HG03521 (cell line): ENCODE measurements at regions not wholly inside any gene's neighbourhood (a gene's known extent, or its start where the extent isn't known, plus 50 kb on each side); places are given as distances from the start of the nearest gene placed in this dataset.
"Not testable (repeated sequence)": the region's sequence is repeated elsewhere in the genome, so short reads cannot be mapped to it uniquely, and the experiment has no call there.

ENCODE experiments used
- ATAC-seq: cut with Tn5 transposase; IDR thresholded peaks from one replicate; pipeline ENCODE4 v1.9.1; 2021; ENCODE audit warnings: mild to moderate bottlenecking, moderate library complexity; ENCODE audit not compliant: unreplicated experiment

DNA sequence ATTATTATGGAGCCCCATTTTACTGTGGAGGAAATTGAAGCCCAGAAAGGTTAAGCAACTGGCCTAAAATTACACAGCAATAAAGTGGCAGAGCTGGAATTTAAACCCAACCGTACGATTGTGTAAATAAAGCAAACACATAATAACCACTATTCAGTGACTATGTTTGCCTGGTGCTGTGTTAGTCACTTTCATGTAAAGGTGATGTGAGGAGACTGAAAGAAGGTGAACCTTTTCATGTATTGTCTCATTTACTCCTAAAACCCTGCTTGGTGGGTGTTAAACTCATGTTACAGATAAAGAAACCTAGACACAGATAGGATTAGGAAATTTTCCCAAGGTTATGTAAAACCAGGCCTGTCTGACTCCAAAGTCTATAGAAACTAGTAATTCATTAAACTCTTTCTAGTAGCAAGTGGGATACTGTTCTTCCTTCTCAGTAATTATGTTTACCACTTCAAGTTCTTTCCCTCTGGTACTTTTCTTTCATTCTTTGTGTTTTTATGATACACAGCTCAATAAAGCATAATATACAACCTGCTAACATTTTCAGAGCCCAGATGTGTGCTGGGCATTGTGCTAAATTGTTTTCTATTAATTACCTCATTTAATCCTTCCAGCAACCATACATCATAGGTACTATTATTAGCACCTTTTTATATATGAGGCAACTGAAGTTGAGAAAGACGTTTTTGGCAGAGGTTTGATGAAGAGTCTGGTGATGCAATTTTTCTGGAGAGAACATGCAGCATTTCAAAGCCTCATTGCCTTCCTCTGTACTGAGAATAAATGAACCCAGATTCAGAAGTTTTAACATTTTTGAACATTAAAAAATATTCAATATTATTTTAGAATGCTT is 202.7 kb downstream of the SPRY1 start:
- ATAC-seq = peak; percentile 18

DNA sequence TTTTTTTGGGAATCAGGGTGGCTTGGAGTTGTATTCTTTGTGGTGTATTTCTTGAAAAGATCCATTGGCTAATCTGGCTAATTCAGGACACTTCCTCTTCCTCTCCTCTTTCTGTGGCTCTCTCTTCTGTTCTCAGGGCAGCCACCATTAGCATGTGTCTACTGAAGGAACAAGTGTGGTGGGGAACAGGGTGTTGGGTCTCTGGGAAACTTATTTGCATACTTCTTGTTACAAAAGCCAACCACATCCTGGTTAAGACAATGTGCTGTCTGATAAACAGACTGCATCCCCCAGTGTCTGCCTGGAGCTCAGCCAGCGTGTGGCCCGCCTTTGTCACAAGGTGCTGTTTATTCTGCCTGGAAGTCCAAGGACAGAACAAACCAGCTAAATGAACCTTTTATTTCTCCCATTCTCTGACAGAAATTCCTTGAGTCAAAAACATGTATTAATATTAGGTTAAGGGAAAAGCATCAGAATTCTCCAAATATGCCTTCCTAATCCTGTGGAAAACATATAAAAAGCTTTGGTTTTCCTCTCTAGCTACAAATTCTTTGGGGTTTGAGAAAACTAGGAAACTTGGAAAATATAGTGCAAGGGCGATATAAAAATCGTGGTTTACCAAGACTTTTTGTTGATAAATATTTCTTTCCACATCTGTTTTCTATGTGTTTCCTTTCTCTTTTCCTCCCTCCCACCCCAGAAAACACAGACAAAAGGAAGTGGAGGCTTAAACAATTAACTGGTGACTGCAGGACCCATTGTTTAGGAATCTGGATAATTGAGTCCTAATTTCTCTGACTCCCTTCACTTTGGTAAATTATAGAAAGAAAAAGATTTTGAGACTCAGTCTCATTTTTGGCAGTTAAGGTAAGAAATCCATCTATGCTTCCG is 203.6 kb downstream of the SPRY1 start:
- ATAC-seq = peak; percentile 100

- ATAC-seq = no peak
These were observed 204.7 kb downstream of the SPRY1 start for GRCh38 chr4:123600987-123601904.

DNA sequence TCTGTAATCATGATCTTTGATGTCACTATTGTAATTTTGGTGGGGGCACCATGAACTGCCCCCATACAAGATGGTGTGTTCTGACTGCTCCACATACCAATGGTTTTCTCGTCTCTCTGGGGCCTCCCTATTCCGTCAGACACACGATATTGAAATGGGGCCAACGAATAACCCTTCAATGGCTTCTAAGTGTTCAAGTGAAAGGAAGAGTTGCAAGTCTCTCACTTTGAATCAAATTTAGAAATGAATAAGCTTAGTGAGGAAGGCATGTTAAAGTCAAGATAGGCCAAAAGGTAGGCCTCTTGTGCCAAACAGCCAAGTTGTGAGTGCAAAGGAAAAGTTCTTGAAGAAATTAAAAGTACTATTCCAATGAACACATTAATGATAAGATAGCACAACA is 205.4 kb downstream of the SPRY1 start:
- no peak for ATAC-seq

GRCh38 chr4:123603165-123603564 is 206.6 kb downstream of the SPRY1 start:
- ATAC-seq = no peak

GRCh38 chr4:123605797-123606196 is 209.2 kb downstream of the SPRY1 start:
- not testable (repeated sequence) for ATAC-seq

GRCh38 chr4:123606336-123606735 is 209.7 kb downstream of the SPRY1 start:
- ATAC-seq = no peak

GRCh38 chr4:123606946-123607542 is 210.4 kb downstream of the SPRY1 start:
- ATAC-seq = no peak

GRCh38 chr4:123609829-123610228 is 213.2 kb downstream of the SPRY1 start:
- no peak for ATAC-seq

GRCh38 chr4:123613586-123614344 is 217.2 kb downstream of the SPRY1 start:
- no peak for ATAC-seq

DNA sequence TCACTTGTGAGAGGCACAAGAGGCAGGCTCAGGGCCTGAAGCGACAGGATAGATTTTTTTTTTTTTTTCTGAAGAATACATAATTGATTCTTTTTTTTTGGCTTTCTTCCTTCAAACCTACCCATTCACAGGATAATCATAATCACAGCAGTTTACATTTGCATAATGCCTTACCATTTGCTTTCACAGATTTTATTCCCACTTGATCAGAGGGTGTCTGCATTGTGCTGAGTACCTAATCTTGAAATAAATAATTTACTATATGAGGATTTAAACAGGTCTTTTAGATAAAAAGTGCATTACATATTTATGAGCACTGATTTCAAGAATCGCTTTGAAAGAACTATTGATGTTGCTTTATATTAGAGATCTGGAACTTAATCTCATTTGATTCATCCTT is 219.3 kb downstream of the SPRY1 start:
- no peak for ATAC-seq

GRCh38 chr4:123616951-123617461 is 220.4 kb downstream of the SPRY1 start:
- ATAC-seq = peak; percentile 83

DNA sequence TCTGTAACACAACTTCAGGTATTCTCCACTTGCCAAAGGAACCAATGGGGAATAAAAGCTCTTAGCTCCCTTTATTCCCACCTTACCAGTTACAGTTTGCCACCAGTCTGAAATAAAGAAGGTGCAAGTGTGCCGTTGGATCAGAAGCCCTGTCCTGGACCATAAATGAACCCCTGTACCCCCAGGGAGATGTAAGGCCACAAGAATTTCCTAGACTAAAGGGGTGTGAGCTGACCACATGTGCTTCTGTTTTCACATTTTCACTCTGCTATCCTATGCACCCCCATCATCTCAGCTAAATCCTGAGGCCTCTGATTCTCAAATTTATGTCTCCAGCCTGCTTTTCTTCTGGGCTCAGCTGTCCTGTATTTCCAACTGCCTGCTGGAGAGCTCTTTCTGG is 221.2 kb downstream of the SPRY1 start:
- no peak for ATAC-seq

GRCh38 chr4:123618606-123619005 is 222.0 kb downstream of the SPRY1 start:
- ATAC-seq = no peak

- no peak for ATAC-seq
These were observed 222.7 kb downstream of the SPRY1 start for GRCh38 chr4:123619326-123619725.

- no peak for ATAC-seq
These were observed 223.3 kb downstream of the SPRY1 start for GRCh38 chr4:123619895-123620294.

GRCh38 chr4:123621072-123621705 is 224.6 kb downstream of the SPRY1 start:
- no peak for ATAC-seq

DNA sequence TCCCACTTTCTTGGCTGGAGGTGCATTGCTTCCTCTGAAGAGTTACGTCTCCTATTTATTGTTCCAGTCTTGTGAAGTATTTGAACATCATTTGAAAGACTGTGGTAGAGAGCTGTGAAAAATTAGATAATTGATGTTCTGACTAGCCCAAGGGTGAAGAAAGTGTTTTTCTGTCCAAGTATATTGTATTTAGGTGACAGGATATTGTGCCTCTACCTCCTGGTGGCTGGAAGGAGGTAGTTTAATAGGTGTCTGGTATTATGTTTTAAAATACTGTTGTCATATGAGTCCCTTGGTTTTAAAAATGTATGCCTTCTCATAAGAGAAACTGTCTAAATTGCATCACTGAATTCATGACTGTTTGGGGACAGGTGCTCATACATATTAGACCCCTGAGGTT is 226.0 kb downstream of the SPRY1 start:
- ATAC-seq = no peak

DNA sequence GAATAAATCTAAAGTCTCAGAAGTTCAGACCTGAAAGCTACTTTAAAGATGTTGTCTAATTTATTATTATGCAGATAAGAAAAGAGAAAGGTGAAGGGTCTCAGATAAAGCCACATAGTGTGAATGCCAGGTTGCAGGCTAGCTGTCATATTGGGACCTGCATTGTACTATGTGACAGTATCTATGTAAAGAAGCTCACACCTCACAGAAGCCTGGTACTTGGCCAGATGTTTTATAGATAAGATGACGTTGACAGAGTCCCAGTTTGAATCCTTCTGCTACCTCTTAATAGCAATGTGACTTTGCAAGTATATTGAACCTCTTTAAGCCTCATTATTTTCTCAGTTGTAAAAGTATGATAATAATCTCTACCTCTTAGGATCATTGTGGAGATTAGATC is 227.0 kb downstream of the SPRY1 start:
- ATAC-seq = no peak
